ENCODE measurements at regions not wholly inside any gene's neighbourhood (a gene's known extent, or its start where the extent isn't known, plus 50 kb on each side); places are given as distances from the start of the nearest gene placed in this dataset.
A peak's percentile ranks its signal among the peaks of the same experiment; 100 is the strongest.

DNA sequence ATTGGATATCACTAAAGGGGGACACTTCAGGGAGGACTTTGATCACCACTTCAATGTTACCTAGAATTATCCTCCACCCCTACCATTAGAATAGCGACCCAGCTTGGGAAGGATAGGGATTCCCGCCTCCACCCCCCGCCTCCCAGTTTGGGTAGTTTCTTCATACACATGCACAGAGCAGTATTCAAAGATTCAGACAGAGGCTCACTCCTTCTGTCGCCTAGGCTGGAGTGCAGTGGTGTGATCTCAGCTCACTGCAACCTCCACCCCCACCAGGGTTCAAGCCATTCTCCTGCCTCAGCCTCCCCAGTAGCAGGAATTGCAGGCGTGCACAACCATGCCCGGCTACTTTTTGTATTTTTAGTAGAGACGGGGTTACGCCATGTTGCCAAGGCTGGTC lies 1166.1 kb downstream of the TYW1 start:
- Histone ChIP-seq H3K14ac (ENCODE audit: insufficient read length) (no peak overlapping the region), H4K91ac (replicated peaks; ENCODE audit: insufficient read length, low read length) (no peak overlapping the region), H3K4me2 (ENCODE audit: insufficient read depth in 1 of 2, low read depth in 2 of 2, low read length in 2 of 2) (no peak overlapping the region), H3K56ac (replicated peaks; ENCODE audit: insufficient read length, low read depth, low read length) (no peak overlapping the region), H2BK5ac (ENCODE audit: low read depth, low read length) (no peak overlapping the region), H2BK12ac (ENCODE audit: low read depth, low read length) (no peak overlapping the region), H3K9ac (replicated peaks in 1 of 4; ENCODE audit: extremely low read depth in 1 of 4, low read depth in 3 of 4, low read length in 3 of 4) (no peak overlapping the region), H3K23me2 (ENCODE audit: low read depth, low read length) (no peaks in the 10 kb centered on the region), H4K20me1 (replicated peaks in 1 of 2; ENCODE audit: control insufficient read depth in 1 of 2, insufficient read depth in 2 of 2, low read length in 2 of 2) (no peaks in the 10 kb centered on the region), H3K4ac (replicated peaks; ENCODE audit: insufficient read length, low read depth, low read length) (no peak overlapping the region), H4K8ac (ENCODE audit: extremely low read depth, insufficient read depth, low read length) (no peak overlapping the region), H2BK120ac (replicated peaks; ENCODE audit: low read depth, low read length) (no peak overlapping the region), H3K79me1 (ENCODE audit: low read depth, low read length) (no peaks in the 10 kb centered on the region), H3K79me2 (ENCODE audit: control insufficient read depth in 1 of 2, insufficient read depth in 2 of 2, low read length in 2 of 2) (no peaks in the 10 kb centered on the region), H3K18ac (ENCODE audit: extremely low read depth, low read length) (no peak overlapping the region), H2AK5ac (ENCODE audit: low read depth, low read length) (no peak overlapping the region), H3K27me3 (replicated peaks in 1 of 4; ENCODE audit: control insufficient read depth in 3 of 4, extremely low read depth in 1 of 4, insufficient read depth in 3 of 4, low read length in 3 of 4) (no peaks in the 10 kb centered on the region), H3K9me3 (ENCODE audit: insufficient read depth in 2 of 2, low read depth in 1 of 2, low read length in 1 of 2) (no peaks in the 10 kb centered on the region), H3K4me3 (ENCODE audit: extremely low read depth in 1 of 4, insufficient read depth in 2 of 4, low read depth in 3 of 4, low read length in 4 of 4) (no peak overlapping the region), H2BK20ac (ENCODE audit: low read length) (no peak overlapping the region), H4K5ac (ENCODE audit: insufficient read length, low read depth, low read length) (no peak overlapping the region), H2AFZ (ENCODE audit: low read length) (0 out of 2 replicates have a peak overlapping the region, but pooled peaks have one; percentile 70), H2BK15ac (ENCODE audit: low read length) (no peak overlapping the region), H3K23ac (ENCODE audit: insufficient read length) (no peak overlapping the region), H3K4me1 (replicated peaks in 1 of 4; ENCODE audit: control insufficient read depth in 3 of 4, insufficient read depth in 4 of 4, low read length in 3 of 4) (no peaks in the 10 kb centered on the region), H3K36me3 (ENCODE audit: control insufficient read depth in 2 of 4, insufficient read depth in 4 of 4, low read length in 3 of 4) (no peaks in the 10 kb centered on the region), H3K27ac (ENCODE audit: low read depth, low read length) (no peak overlapping the region)
- WGBS, 2 experiments (ENCODE audit: extremely low coverage in 1 of 2, insufficient coverage in 1 of 2, insufficient read length in 1 of 2, insufficient replicate concordance in 2 of 2, low coverage in 1 of 2, low lambda C conversion rate in 2 of 2, missing lambda C conversion rate in 1 of 2), result 81% methylated on average over 8 of the region's 8 CpGs; no CpG with 5 or more reads in 1 of the 2 experiments
- POLR2A ChIA-PET (ENCODE audit: partially characterized antibody), result no interaction called here
- FAIRE-seq (no peak), DNase-seq (ENCODE audit: low read depth in 1 of 2, low spot score in 2 of 2) (no peak)
- no peak for TF ChIP-seq CTBP2 (IDR thresholded peaks at IDR 0.05; ENCODE audit: borderline replicate concordance, insufficient read depth, insufficient read length, low read length)
- no peak for TF ChIP-seq HDAC6 (IDR thresholded peaks at IDR 0.05; ENCODE audit: low read depth, low read length)
- CTCF ChIA-PET (ENCODE audit: partially characterized antibody), result no interaction called here

Measured in H1 (cell line).